ENCODE measurements at regions not wholly inside any gene's neighbourhood (a gene's known extent, or its start where the extent isn't known, plus 50 kb on each side); places are given as distances from the start of the nearest gene placed in this dataset.

- WGBS, 2 experiments (ENCODE audit: insufficient coverage in 1 of 2, insufficient read length in 1 of 2): 71 to 95% methylated on average over 1 of the region's 1 CpG
- H3K27me3 Mint-ChIP-seq (ENCODE audit: insufficient read depth): no peaks in the 10 kb centered on the region
Observed at GRCh38 chr7:85980740-85981139, 663.0 kb upstream of the GRM3 start.

GRCh38 chr7:85974176-85974575 is 669.5 kb upstream of the GRM3 start:
- no peak overlapping the region for H3K4me3 Mint-ChIP-seq
- WGBS, 2 experiments (ENCODE audit: insufficient coverage in 1 of 2, insufficient read length in 1 of 2): 82% methylated on average over 1 of the region's 1 CpG; no CpG with 5 or more reads in 1 of the 2 experiments
- Histone ChIP-seq H3K4me3 (ENCODE audit: low read length) (no peak overlapping the region), H3K4me1 (ENCODE audit: control insufficient read depth, insufficient read depth, low read length) (no peaks in the 10 kb centered on the region), H3K27ac (ENCODE audit: low read depth, low read length) (no peak overlapping the region), H3K9ac (ENCODE audit: extremely low read depth, low read length, poor library complexity, severe bottlenecking) (no peak overlapping the region), H3K36me3 (ENCODE audit: control insufficient read depth, insufficient read depth, low read length) (no peaks in the 10 kb centered on the region), H3K9me3 (ENCODE audit: control insufficient read depth, low read length) (no peaks in the 10 kb centered on the region), H3K27me3 (ENCODE audit: control insufficient read depth, insufficient read depth, low read length, poor library complexity, severe bottlenecking) (no peaks in the 10 kb centered on the region)
- no peak for DNase-seq
- H3K36me3 Mint-ChIP-seq (ENCODE audit: low read depth): no peaks in the 10 kb centered on the region
- TF ChIP-seq CTCF (conservative IDR thresholded peaks at IDR 0.05): no peak
- no peaks in the 10 kb centered on the region for H3K27me3 Mint-ChIP-seq (ENCODE audit: insufficient read depth)
- H3K27ac Mint-ChIP-seq: no peak overlapping the region
- H3K4me1 Mint-ChIP-seq: peaks cover 3% of the 10 kb centered on the region
- no peaks in the 10 kb centered on the region for H3K9me3 Mint-ChIP-seq

More at GRCh38 chr7:85980740-85981139, 663.0 kb upstream of the GRM3 start:
- DNase-seq: no peak
- H3K27me3 ChIP-seq (ENCODE audit: control insufficient read depth, insufficient read depth, low read length, poor library complexity, severe bottlenecking): no peaks in the 10 kb centered on the region
- no peak for TF ChIP-seq CTCF (conservative IDR thresholded peaks at IDR 0.05)
- no peak overlapping the region for H3K4me3 Mint-ChIP-seq
- H3K9me3 ChIP-seq (ENCODE audit: control insufficient read depth, low read length): no peaks in the 10 kb centered on the region
- H3K9ac ChIP-seq (ENCODE audit: extremely low read depth, low read length, poor library complexity, severe bottlenecking): no peak overlapping the region
- H3K4me3 ChIP-seq (ENCODE audit: low read length): no peak overlapping the region
- no peaks in the 10 kb centered on the region for H3K9me3 Mint-ChIP-seq
- peaks cover 3% of the 10 kb centered on the region for H3K4me1 Mint-ChIP-seq
- H3K36me3 Mint-ChIP-seq (ENCODE audit: low read depth): no peaks in the 10 kb centered on the region
- H3K36me3 ChIP-seq (ENCODE audit: control insufficient read depth, insufficient read depth, low read length): no peaks in the 10 kb centered on the region
- no peak overlapping the region for H3K27ac Mint-ChIP-seq
- H3K27ac ChIP-seq (ENCODE audit: low read depth, low read length): no peak overlapping the region
- no peaks in the 10 kb centered on the region for H3K4me1 ChIP-seq (ENCODE audit: control insufficient read depth, insufficient read depth, low read length)

GRCh38 chr7:85972504-85973141 is 671.1 kb upstream of the GRM3 start:
- whole genome bisulfite sequencing, 2 experiments (ENCODE audit: insufficient coverage in 1 of 2, insufficient read length in 1 of 2): 92 to 100% methylated on average over 3 to 13 of the region's 13 CpGs
- no peak overlapping the region for H3K27ac ChIP-seq (ENCODE audit: low read depth, low read length)
- no peak for DNase-seq
- H3K9me3 ChIP-seq (ENCODE audit: control insufficient read depth, low read length): no peaks in the 10 kb centered on the region
- H3K9ac ChIP-seq (ENCODE audit: extremely low read depth, low read length, poor library complexity, severe bottlenecking): no peak overlapping the region
- no peak overlapping the region for H3K27ac Mint-ChIP-seq
- no peak overlapping the region for H3K4me3 ChIP-seq (ENCODE audit: low read length)
- no peaks in the 10 kb centered on the region for H3K9me3 Mint-ChIP-seq
- H3K4me1 ChIP-seq (ENCODE audit: control insufficient read depth, insufficient read depth, low read length): no peaks in the 10 kb centered on the region
- H3K4me1 Mint-ChIP-seq: peaks cover 3% of the 10 kb centered on the region
- no peak overlapping the region for H3K4me3 Mint-ChIP-seq
- no peaks in the 10 kb centered on the region for H3K36me3 ChIP-seq (ENCODE audit: control insufficient read depth, insufficient read depth, low read length)
- TF ChIP-seq CTCF (conservative IDR thresholded peaks at IDR 0.05): no peak
- H3K27me3 Mint-ChIP-seq (ENCODE audit: insufficient read depth): no peaks in the 10 kb centered on the region
- H3K36me3 Mint-ChIP-seq (ENCODE audit: low read depth): no peaks in the 10 kb centered on the region
- H3K27me3 ChIP-seq (ENCODE audit: control insufficient read depth, insufficient read depth, low read length, poor library complexity, severe bottlenecking): no peaks in the 10 kb centered on the region
